Heart left ventricle (tissue), 16 donors: ENCODE measurements at regions not wholly inside any gene's neighbourhood (a gene's known extent, or its start where the extent isn't known, plus 50 kb on each side); places are given as distances from the start of the nearest gene placed in this dataset.

Source experiments
- ATAC-seq, 4 donors: fragments of 200-7000 bp; cut with Tn5 transposase; one replicate each; pipeline ENCODE4 v1.9.1; 2020 to 2022; ENCODE audit warnings: moderate library complexity in 4 of 4, mild to moderate bottlenecking in 3 of 4, moderate number of reproducible peaks in 1 of 4
- DNase-seq, 5 donors: peaks; one replicate each; pipeline ENCODE4 v3.0.0-alpha.2; 2020
- H3K27ac ChIP-seq, 12 donors: fragments of 200-600 bp; sonication (generic) in 4 of 12; one replicate each; pipeline versions ENCODE4 v1.5.0 to v1.8.0; 2016 to 2022; ENCODE audit warnings: mild to moderate bottlenecking in 2 of 12
- H3K27me3 ChIP-seq, 9 donors: fragments of 200-600 bp; sonication (generic) in 2 of 9; one replicate each; pipeline versions ENCODE4 v1.5.1 to v1.8.0; 2016 to 2022; ENCODE audit warnings: mild to moderate bottlenecking in 3 of 9
- H3K36me3 ChIP-seq, 9 donors: fragments of 200-600 bp; sonication (generic) in 2 of 9; one replicate each; pipeline versions ENCODE4 v1.5.0 to v1.8.0; 2018 to 2022; ENCODE audit warnings: mild to moderate bottlenecking in 2 of 9
- H3K4me1 ChIP-seq, 12 donors: fragments of 200-600 bp; sonication (generic) in 4 of 12; one replicate each; pipeline versions ENCODE4 v1.5.0 to v1.8.0; 2016 to 2022; ENCODE audit warnings: mild to moderate bottlenecking in 3 of 12
- H3K4me3 ChIP-seq, 12 donors: fragments of 200-600 bp; sonication (generic) in 4 of 12; one replicate each; pipeline versions ENCODE4 v1.5.0 to v1.8.0; 2017 to 2022; ENCODE audit warnings: mild to moderate bottlenecking in 9 of 12, moderate library complexity in 4 of 12
- H3K9me3 ChIP-seq, 12 donors: fragments of 200-600 bp; sonication (generic) in 4 of 12; one replicate each; pipeline versions ENCODE4 v1.5.0 to v1.8.0; 2016 to 2022; ENCODE audit warnings: mild to moderate bottlenecking in 1 of 12
- POLR2A ChIP-seq, 2 donors: fragments of 450-650 bp; IDR thresholded peaks; one replicate each; pipeline ENCODE4 v1.6.1; 2017; ENCODE audit warnings: antibody characterized with exemption in 2 of 2, mild to moderate bottlenecking in 2 of 2, moderate library complexity in 2 of 2
- WGBS, 4 donors: extraction: QIAGEN DNeasy Blood & Tissue Kit in 2 of 4; methylation state at CpG; one replicate each; pipeline versions ENCODE4 v1.1.5 to v1.1.7; 2013 to 2018; 5-methylcytosine and 5-hydroxymethylcytosine counted together
- intact Hi-C, 10 donors: fragments of 100-400 bp; cut with DNase I; formaldehyde crosslinking; loops; one replicate each; pipeline versions ENCODE4 v1.11.1 to v1.14.2; 2022
- TF ChIP-seq, protein P1 (sequence below), 12 donors: fragments of 200-600 bp; sonication (generic) in 4 of 12; IDR thresholded peaks; one replicate each; pipeline versions ENCODE4 v1.5.0 to v1.8.0; 2018 to 2022; ENCODE audit warnings: antibody characterized with exemption in 12 of 12, mild to moderate bottlenecking in 5 of 12
- donor health status: ischemic (EF 13 %, LVEDD 7.1; RV severe dilation, severe dysfunction).
- donor health status: healthy with polysubstance abuse.
- donor health status: DM: no; HTN: yes; CAD: no.
- donor health status: DM: no; HTN: no; CAD: no.
- donor health status: ischemic (EF 25% LVEDD 6.9; RV normal size, moderate dysfunction).
- donor health status: ischemic (EF 25% LVEDD 5.7; RV mildly dilated, moderate dysfunction).
- donor health status: healthy.
- donor health status: DM: yes; HTN: yes; CAD: no.
- donor health status: ischemic (EF 35%, LVEDD 5.7; RV mildly dilated, moderate dysfunction).
- donor health status: nonischemic (EF 11% LVEDD 7.7; RV severe dilation, severe dysfunction).
- donor health status: DM: yes; HTN: yes; CAD: no.
- donor health status: PGD.
- donor health status: ischemic (EF 29% LVEDD 5.4; RV normal size, mild dysfunction).
- donor health status: nonischemic (EF 23%, LVEDD 6.1; RV moderate dilation, normal function).

DNA sequence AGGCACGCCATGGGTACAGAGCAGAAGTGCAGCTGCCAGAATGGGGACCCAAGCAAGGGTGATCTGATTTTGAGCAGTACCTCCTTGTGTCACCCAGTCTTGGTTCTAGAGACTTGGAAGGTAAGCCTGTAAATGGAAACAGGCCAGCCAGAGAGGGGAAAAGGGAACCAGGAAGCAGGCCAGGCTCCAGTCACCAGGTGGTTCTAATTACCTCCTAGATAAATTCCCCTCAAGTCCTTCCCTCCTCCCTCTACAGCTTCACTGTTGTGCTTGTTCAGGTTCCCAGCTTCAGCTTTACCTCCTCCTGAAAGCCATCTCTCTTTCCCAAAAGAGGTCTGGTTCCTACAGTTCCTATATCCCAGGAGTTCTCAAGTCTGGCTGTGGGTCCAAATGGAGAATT lies 58.8 kb upstream of the SLC7A14 start:
- intact Hi-C loops = no loop called here
- no peak for DNase-seq
- no peak overlapping the region for H3K4me3 ChIP-seq

DNA sequence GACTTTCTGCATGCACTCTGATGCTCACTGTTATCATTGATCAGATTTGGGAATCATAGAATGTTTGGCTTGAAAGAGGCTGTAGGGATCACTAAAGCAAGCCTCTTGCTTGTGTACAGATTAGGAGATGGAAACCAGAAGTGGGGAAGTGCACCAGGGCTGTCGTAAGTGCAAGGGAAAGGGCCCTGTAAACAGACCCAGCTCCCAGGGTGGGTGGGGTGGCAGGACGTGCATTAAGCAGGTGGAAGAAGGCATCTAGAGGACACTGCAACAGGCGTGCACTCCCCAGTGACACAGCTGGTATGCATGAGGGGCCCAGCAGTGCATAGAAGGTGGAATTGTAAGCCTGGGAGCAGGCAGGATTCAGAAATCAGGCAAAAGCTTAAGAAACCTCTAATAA lies 58.0 kb upstream of the SLC7A14 start:
- TF ChIP-seq POLR2A (IDR thresholded peaks at IDR 0.05) = no peak
- TF ChIP-seq, protein P1, sequence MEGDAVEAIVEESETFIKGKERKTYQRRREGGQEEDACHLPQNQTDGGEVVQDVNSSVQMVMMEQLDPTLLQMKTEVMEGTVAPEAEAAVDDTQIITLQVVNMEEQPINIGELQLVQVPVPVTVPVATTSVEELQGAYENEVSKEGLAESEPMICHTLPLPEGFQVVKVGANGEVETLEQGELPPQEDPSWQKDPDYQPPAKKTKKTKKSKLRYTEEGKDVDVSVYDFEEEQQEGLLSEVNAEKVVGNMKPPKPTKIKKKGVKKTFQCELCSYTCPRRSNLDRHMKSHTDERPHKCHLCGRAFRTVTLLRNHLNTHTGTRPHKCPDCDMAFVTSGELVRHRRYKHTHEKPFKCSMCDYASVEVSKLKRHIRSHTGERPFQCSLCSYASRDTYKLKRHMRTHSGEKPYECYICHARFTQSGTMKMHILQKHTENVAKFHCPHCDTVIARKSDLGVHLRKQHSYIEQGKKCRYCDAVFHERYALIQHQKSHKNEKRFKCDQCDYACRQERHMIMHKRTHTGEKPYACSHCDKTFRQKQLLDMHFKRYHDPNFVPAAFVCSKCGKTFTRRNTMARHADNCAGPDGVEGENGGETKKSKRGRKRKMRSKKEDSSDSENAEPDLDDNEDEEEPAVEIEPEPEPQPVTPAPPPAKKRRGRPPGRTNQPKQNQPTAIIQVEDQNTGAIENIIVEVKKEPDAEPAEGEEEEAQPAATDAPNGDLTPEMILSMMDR (IDR thresholded peaks at IDR 0.05) = no peak
- DNase-seq (no peak), ATAC-seq (peak in 2 of 4 donors; percentile 11 to 29)
- Histone ChIP-seq H3K9me3 (no peaks in the 10 kb centered on the region), H3K4me3 (no peak overlapping the region), H3K27me3 (no peaks in the 10 kb centered on the region), H3K27ac (peak overlapping the region in 5 of 12 donors; percentile 1 to 49 (median 11)), H3K36me3 (no peaks in the 10 kb centered on the region), H3K4me1 (peaks cover 0 to 20% (median 8%) of the 10 kb centered on the region in 12 donors)
- intact Hi-C loops = no loop called here
- WGBS, 4 donors = 40 to 56% (median 48%) methylated on average over 3 of the region's 3 CpGs

More for the DNA sequence above, 58.8 kb upstream of the SLC7A14 start:
- no peaks in the 10 kb centered on the region for H3K36me3 ChIP-seq
- no peak for ATAC-seq
- no peak overlapping the region for H3K27ac ChIP-seq
- H3K9me3 ChIP-seq = no peaks in the 10 kb centered on the region
- peaks cover 0 to 20% (median 8%) of the 10 kb centered on the region in 12 donors for H3K4me1 ChIP-seq
- no peak for TF ChIP-seq POLR2A (IDR thresholded peaks at IDR 0.05)
- H3K27me3 ChIP-seq = no peaks in the 10 kb centered on the region
- 75 to 100% (median 78%) methylated on average over 1 of the region's 1 CpG for WGBS, 4 donors

- peak; percentile 97 to 99 (median 98) for ATAC-seq
- WGBS, 4 donors = 34 to 52% (median 50%) methylated on average over 3 of the region's 3 CpGs
- intact Hi-C loops = no loop called here
- TF ChIP-seq, protein P1 (IDR thresholded peaks at IDR 0.05) = no peak
- TF ChIP-seq POLR2A (IDR thresholded peaks at IDR 0.05) = no peak
- Histone ChIP-seq H3K4me3 (no peak overlapping the region), H3K4me1 (peaks cover 0 to 20% (median 8%) of the 10 kb centered on the region in 12 donors), H3K27me3 (no peaks in the 10 kb centered on the region), H3K9me3 (no peaks in the 10 kb centered on the region), H3K27ac (peak overlapping the region in 6 of 12 donors; percentile 1 to 63 (median 26)), H3K36me3 (no peaks in the 10 kb centered on the region)
- DNase-seq = peak in 4 of 5 donors; percentile 35 to 82 (median 49)
Observed at GRCh38 chr3:170642882-170643601, 57.2 kb upstream of the SLC7A14 start.

DNA sequence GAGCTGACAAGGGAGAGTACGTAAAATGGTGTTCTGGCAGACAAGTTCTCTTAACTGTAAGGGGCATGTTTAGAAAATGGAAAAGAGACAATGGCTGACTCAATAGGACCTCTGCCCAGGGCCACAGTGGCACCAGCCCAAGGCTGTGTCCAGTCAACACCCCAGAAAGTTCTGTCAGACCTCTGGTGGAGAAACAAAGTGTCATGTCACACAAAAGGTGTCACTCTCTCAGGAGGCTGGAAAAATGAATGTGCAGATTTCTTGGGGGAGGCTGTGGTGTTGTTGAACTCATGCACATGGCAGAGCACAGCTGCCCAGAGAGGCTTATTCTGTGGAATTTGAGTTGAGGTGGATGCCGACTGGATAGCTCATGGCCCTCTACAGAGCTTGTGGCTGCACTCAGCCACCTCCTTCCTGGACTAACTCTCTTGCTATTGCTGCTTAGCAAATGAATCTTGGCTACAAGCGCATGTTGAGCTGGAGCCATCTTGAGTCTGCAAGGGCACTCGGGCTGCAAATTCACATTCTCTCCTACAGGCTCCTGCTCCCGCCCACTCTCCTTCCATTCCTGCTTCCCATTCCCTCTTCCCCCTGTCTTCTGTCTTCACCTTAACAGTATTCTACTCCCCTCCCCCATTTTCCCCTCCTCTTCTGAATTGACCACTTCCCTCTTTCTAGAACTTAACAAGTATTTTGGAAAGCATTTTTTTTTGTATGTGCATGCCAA lies 55.8 kb upstream of the SLC7A14 start:
- TF ChIP-seq, protein P1 (IDR thresholded peaks at IDR 0.05) = no peak
- TF ChIP-seq POLR2A (IDR thresholded peaks at IDR 0.05) = no peak
- no peak for DNase-seq
- no peak for ATAC-seq
- Histone ChIP-seq H3K4me3 (no peak overlapping the region), H3K27ac (no peak overlapping the region), H3K27me3 (no peaks in the 10 kb centered on the region), H3K4me1 (peaks cover 0 to 20% (median 8%) of the 10 kb centered on the region in 12 donors), H3K36me3 (no peaks in the 10 kb centered on the region), H3K9me3 (no peaks in the 10 kb centered on the region)
- intact Hi-C loops = no loop called here
- WGBS, 4 donors = 78 to 82% (median 80%) methylated on average over 5 of the region's 5 CpGs
